Transverse colon (tissue), 4 donors: ENCODE measurements at regions not wholly inside any gene's neighbourhood (a gene's known extent, or its start where the extent isn't known, plus 50 kb on each side); places are given as distances from the start of the nearest gene placed in this dataset.

Source experiments
- POLR2AphosphoS5 ChIP-seq, 3 donors: sonication (generic); formaldehyde crosslinking; IDR thresholded peaks; one replicate each; pipeline ENCODE4 v1.6.1; 2016; ENCODE audit warnings: antibody characterized with exemption in 3 of 3
- TF ChIP-seq, protein P1 (sequence below), 5 experiments: fragments of 200-600 bp in 3 of 5; fragments of 450-650 bp in 2 of 5; sonication (generic) in 3 of 5; IDR thresholded peaks; 1 replicate in 2 of 5; 2 replicates in 3 of 5; pipeline ENCODE4 v1.5.1; 2016 to 2017; ENCODE audit warnings: antibody characterized with exemption in 5 of 5, inconsistent platforms in 3 of 5, mild to moderate bottlenecking in 2 of 5, moderate library complexity in 1 of 5

DNA sequence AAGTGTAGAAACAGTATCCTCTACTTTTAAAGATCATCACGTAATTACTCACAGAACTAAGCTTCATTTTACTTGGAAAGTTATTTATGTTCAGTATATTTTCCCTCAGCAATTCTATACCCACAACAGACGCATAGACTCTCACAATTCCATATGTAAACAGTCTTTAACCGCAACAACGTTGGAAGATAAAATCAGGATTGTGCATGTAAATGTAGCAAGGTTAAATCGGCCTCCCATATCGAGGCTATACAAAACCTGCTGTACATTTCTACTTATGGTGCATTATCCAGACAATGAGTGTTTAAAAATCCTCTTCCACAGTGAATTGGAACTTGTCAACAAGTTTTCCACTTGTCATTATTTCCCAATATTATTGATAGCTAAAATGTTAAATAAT is 581.1 kb downstream of the SLC16A7 start:
- TF ChIP-seq, protein P1, sequence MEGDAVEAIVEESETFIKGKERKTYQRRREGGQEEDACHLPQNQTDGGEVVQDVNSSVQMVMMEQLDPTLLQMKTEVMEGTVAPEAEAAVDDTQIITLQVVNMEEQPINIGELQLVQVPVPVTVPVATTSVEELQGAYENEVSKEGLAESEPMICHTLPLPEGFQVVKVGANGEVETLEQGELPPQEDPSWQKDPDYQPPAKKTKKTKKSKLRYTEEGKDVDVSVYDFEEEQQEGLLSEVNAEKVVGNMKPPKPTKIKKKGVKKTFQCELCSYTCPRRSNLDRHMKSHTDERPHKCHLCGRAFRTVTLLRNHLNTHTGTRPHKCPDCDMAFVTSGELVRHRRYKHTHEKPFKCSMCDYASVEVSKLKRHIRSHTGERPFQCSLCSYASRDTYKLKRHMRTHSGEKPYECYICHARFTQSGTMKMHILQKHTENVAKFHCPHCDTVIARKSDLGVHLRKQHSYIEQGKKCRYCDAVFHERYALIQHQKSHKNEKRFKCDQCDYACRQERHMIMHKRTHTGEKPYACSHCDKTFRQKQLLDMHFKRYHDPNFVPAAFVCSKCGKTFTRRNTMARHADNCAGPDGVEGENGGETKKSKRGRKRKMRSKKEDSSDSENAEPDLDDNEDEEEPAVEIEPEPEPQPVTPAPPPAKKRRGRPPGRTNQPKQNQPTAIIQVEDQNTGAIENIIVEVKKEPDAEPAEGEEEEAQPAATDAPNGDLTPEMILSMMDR (IDR thresholded peaks at IDR 0.05), result no peak
- no peak for TF ChIP-seq POLR2AphosphoS5 (IDR thresholded peaks at IDR 0.05)
